Activated CD8-positive, alpha-beta T cell treated with anti-CD3 and anti-CD28 coated beads, Interleukin-2, amount 10 ng/mL, durations not matched to agents 7 days and 5 days (primary cell): ENCODE measurements at regions not wholly inside any gene's neighbourhood (a gene's known extent, or its start where the extent isn't known, plus 50 kb on each side); places are given as distances from the start of the nearest gene placed in this dataset.

Experiments
- ATAC-seq: fragments of 150-1000 bp; cut with Tn5 transposase; one replicate; pipeline ENCODE4 v1.10.0; 2021; ENCODE audit warnings: moderate library complexity
- CTCF ChIA-PET: fragments of 350-600 bp; sonication (Branson Sonifier 250); formaldehyde crosslinking; loops from one replicate; lab custom pipeline; 2021; ENCODE audit warnings: antibody characterized with exemption; lab: Charles Lee
- POLR2A ChIA-PET: fragments of 350-600 bp; sonication (Branson Sonifier 250); formaldehyde crosslinking; loops from one replicate; lab custom pipeline; 2021; ENCODE audit warnings: antibody characterized with exemption; lab: Charles Lee
- DNase-seq: peaks from one replicate; pipeline ENCODE4 v3.0.0-alpha.2; 2020
- H3K27ac Mint-ChIP-seq: one replicate; pipeline ENCODE4 v1.8.0; 2021; ENCODE audit warnings: mild to moderate bottlenecking, mixed read lengths
- H3K27me3 Mint-ChIP-seq: one replicate; pipeline ENCODE4 v1.8.0; 2021; ENCODE audit warnings: low read depth, mixed read lengths
- H3K36me3 Mint-ChIP-seq: one replicate; pipeline ENCODE4 v1.8.0; 2021; ENCODE audit warnings: low read depth, mixed read lengths
- H3K4me1 Mint-ChIP-seq: one replicate; pipeline ENCODE4 v1.8.0; 2021; ENCODE audit warnings: low read depth, mixed read lengths
- H3K4me3 Mint-ChIP-seq: one replicate; pipeline ENCODE4 v1.8.0; 2021; ENCODE audit warnings: mild to moderate bottlenecking, mixed read lengths
- H3K9me3 Mint-ChIP-seq: one replicate; pipeline ENCODE4 v1.8.0; 2022; ENCODE audit warnings: mixed read lengths; ENCODE audit not compliant: insufficient read depth

GRCh38 chr6:102571236-102571908 is 1177.9 kb downstream of the GRIK2 start:
- Mint-ChIP-seq H3K4me1 (no peaks in the 10 kb centered on the region), H3K36me3 (no peaks in the 10 kb centered on the region), H3K27ac (no peak overlapping the region), H3K27me3 (no peaks in the 10 kb centered on the region), H3K9me3 (peaks cover 8% of the 10 kb centered on the region), H3K4me3 (no peak overlapping the region)
- POLR2A ChIA-PET: no interaction called here
- CTCF ChIA-PET: no interaction called here
- no peak for ATAC-seq
- DNase-seq: no peak

DNA sequence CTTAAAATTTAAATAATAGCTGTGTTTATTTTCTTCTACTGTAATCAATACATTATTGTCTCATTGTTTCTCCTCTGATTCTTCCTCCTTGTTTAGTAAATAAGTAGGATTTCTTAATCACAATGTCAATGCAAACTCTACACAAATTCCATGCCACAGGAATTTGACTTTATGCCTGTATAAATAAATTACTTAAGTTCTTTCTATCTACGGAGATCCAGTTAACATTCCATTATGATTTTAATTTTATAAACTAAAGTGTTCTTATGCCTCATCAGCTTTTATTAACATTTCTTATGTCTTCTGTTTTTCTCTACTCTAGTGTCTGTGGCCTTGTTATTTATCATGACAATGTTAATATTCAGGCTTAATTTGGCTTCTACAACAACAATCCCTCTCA is 1169.2 kb downstream of the GRIK2 start:
- ChIA-PET POLR2A (no interaction called here), CTCF (no interaction called here)
- no peaks in the 10 kb centered on the region for H3K27me3 Mint-ChIP-seq
- no peaks in the 10 kb centered on the region for H3K36me3 Mint-ChIP-seq
- H3K4me3 Mint-ChIP-seq: no peak overlapping the region
- ATAC-seq (no peak), DNase-seq (no peak)
- peaks cover 5% of the 10 kb centered on the region for H3K9me3 Mint-ChIP-seq
- no peaks in the 10 kb centered on the region for H3K4me1 Mint-ChIP-seq
- no peak overlapping the region for H3K27ac Mint-ChIP-seq

- no peaks in the 10 kb centered on the region for H3K36me3 Mint-ChIP-seq
- DNase-seq (no peak), ATAC-seq (no peak)
- no peak overlapping the region for H3K4me3 Mint-ChIP-seq
- ChIA-PET CTCF (no interaction called here), POLR2A (no interaction called here)
- no peaks in the 10 kb centered on the region for H3K27me3 Mint-ChIP-seq
- H3K4me1 Mint-ChIP-seq: no peaks in the 10 kb centered on the region
- no peak overlapping the region for H3K27ac Mint-ChIP-seq
- peaks cover 4% of the 10 kb centered on the region for H3K9me3 Mint-ChIP-seq
Observed at GRCh38 chr6:102553214-102553613, 1159.7 kb downstream of the GRIK2 start.

DNA sequence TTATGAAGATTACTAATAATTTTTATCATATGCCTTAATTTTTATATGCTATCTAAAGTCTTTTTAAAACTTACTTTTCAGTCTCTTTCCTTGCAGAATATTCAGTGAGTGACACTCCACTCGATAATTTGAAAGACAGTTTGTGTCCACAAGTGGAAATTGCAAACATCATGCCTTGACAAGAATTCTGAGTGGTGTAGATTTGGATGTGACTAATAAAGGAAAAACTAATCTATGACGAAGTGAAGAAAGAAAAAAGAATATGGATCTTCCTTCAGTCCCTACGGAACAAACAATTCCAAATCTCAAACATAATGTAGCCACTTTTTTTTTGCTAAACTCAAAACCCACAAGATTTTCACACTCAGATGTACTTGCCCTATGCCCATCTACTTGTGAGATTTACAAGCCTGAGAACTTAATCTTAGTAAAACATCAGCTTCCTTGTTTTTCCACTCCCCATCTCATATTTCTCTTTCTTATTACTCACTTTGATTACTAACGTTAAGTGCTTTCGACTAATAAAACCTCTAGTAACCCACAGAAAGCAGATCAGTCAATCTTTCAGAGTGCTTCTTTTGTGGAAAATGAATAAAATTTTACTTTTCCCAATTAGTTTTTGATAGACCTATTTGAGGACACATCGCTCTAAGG is 1155.8 kb downstream of the GRIK2 start:
- H3K27me3 Mint-ChIP-seq: no peaks in the 10 kb centered on the region
- ATAC-seq (no peak), DNase-seq (no peak)
- H3K27ac Mint-ChIP-seq: no peak overlapping the region
- CTCF ChIA-PET: no interaction called here
- H3K4me3 Mint-ChIP-seq: no peak overlapping the region
- peaks cover 4% of the 10 kb centered on the region for H3K9me3 Mint-ChIP-seq
- no peaks in the 10 kb centered on the region for H3K36me3 Mint-ChIP-seq
- H3K4me1 Mint-ChIP-seq: no peaks in the 10 kb centered on the region
- POLR2A ChIA-PET: no interaction called here

DNA sequence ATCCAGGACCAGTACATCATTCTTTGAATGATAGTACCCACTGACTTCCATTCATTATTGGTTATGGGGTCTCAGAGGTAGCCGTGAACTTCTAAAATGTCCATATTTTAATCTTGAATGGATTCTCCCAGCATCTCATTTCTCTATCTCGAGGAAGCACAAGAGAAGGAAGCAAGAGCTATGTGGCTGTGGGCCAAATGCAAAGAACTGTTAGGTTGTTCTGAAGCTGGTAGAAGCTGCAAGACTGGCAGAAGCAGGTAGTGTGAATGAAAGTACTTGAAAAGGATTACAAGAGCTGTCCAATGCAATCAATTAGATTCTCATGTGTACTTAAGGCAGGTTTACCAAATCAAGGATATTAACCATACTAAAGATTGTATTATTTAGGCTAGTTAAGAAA is 1131.8 kb downstream of the GRIK2 start:
- H3K4me3 Mint-ChIP-seq: no peak overlapping the region
- CTCF ChIA-PET: no interaction called here
- POLR2A ChIA-PET: no interaction called here
- ATAC-seq (no peak), DNase-seq (no peak)
- no peaks in the 10 kb centered on the region for H3K4me1 Mint-ChIP-seq
- H3K27me3 Mint-ChIP-seq: no peaks in the 10 kb centered on the region
- no peaks in the 10 kb centered on the region for H3K36me3 Mint-ChIP-seq
- no peak overlapping the region for H3K27ac Mint-ChIP-seq
- H3K9me3 Mint-ChIP-seq: no peaks in the 10 kb centered on the region

- no peaks in the 10 kb centered on the region for H3K4me1 Mint-ChIP-seq
- H3K36me3 Mint-ChIP-seq: no peaks in the 10 kb centered on the region
- ATAC-seq (no peak), DNase-seq (no peak)
- POLR2A ChIA-PET: no interaction called here
- no peak overlapping the region for H3K27ac Mint-ChIP-seq
- CTCF ChIA-PET: no interaction called here
- H3K4me3 Mint-ChIP-seq: no peak overlapping the region
- H3K27me3 Mint-ChIP-seq: no peaks in the 10 kb centered on the region
- no peaks in the 10 kb centered on the region for H3K9me3 Mint-ChIP-seq
Observed at GRCh38 chr6:102520966-102521365, 1127.5 kb downstream of the GRIK2 start.

- no peak overlapping the region for H3K27ac Mint-ChIP-seq
- H3K27me3 Mint-ChIP-seq: no peaks in the 10 kb centered on the region
- ChIA-PET POLR2A (no interaction called here), CTCF (no interaction called here)
- H3K9me3 Mint-ChIP-seq: no peaks in the 10 kb centered on the region
- H3K4me3 Mint-ChIP-seq: no peak overlapping the region
- DNase-seq: no peak
- no peaks in the 10 kb centered on the region for H3K4me1 Mint-ChIP-seq
- no peak for ATAC-seq
- no peaks in the 10 kb centered on the region for H3K36me3 Mint-ChIP-seq
Observed at GRCh38 chr6:102517506-102517905, 1124.0 kb downstream of the GRIK2 start.

DNA sequence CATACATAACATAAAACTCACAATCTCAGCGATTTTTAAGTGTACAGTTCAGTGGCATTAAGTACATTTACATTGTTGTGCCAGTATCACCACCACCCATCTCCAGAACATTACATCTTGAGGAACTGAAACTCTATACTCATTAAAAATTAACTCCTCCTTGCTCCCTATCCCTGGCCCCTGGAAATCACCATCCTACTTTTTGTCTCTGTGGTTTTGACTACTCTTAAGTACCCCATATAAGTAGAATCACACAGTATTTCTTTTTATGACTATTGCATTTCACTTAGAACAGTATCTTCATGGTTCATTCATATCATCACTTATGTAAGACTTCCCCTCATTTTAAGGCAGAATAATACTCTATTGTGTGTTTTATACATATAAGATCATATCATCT is 1108.1 kb downstream of the GRIK2 start:
- CTCF ChIA-PET: no interaction called here
- DNase-seq (no peak), ATAC-seq (no peak)
- POLR2A ChIA-PET: no interaction called here
- Mint-ChIP-seq H3K9me3 (peaks cover 9% of the 10 kb centered on the region), H3K27ac (no peak overlapping the region), H3K36me3 (no peaks in the 10 kb centered on the region), H3K27me3 (no peaks in the 10 kb centered on the region), H3K4me1 (no peaks in the 10 kb centered on the region), H3K4me3 (no peak overlapping the region)

DNA sequence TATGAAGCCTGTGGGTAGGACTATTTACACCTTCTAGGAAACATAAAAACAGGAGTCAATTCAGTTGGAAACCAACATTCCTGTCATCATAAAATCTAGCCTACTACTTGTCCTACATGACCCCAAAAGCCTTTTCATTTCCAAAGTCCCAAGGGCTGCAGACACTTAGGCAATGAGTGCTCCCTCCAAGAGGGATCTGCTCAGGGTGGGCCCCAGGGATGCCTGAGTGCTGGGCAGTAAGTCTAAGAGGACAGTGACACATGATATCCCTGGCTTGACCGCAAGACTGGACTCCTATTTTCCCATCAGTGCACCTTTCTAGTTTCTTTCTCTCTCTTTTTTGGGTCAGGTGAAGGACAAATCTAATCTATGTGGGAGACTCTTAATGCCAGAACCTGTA is 1101.3 kb downstream of the GRIK2 start:
- Mint-ChIP-seq H3K9me3 (peaks cover 3% of the 10 kb centered on the region), H3K4me1 (no peaks in the 10 kb centered on the region)
- POLR2A ChIA-PET: no interaction called here

GRCh38 chr6:102493485-102493884 is 1100.0 kb downstream of the GRIK2 start:
- Mint-ChIP-seq H3K27me3 (no peaks in the 10 kb centered on the region), H3K27ac (no peak overlapping the region), H3K4me1 (no peaks in the 10 kb centered on the region), H3K36me3 (no peaks in the 10 kb centered on the region), H3K9me3 (peaks cover 3% of the 10 kb centered on the region), H3K4me3 (no peak overlapping the region)
- DNase-seq (no peak), ATAC-seq (no peak)
- ChIA-PET POLR2A (no interaction called here), CTCF (no interaction called here)

More for the DNA sequence above, 1101.3 kb downstream of the GRIK2 start:
- H3K4me3 Mint-ChIP-seq: no peak overlapping the region
- H3K36me3 Mint-ChIP-seq: no peaks in the 10 kb centered on the region
- ATAC-seq: no peak
- no peaks in the 10 kb centered on the region for H3K27me3 Mint-ChIP-seq
- DNase-seq: no peak
- H3K27ac Mint-ChIP-seq: no peak overlapping the region
- CTCF ChIA-PET: no interaction called here

DNA sequence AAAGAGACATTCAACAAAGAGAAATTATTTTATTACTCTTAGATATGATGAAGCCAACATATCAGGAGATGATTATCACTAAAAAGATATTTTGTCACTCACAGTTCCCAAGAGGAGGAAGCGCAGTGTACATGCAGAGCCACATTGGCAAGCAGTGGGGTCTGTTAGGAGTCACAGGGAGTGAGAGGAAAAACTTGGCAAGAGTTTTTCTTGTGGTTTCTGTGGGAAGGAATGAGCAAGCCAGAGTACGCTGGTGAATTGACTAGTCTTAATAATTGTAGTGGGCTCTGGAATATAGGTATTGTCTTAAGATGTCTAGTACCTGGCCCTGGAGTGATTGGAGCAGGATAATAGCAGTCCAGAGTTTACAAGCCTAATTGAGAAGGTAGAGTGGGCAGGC is 1095.2 kb downstream of the GRIK2 start:
- ChIA-PET POLR2A (no interaction called here), CTCF (no interaction called here)
- no peaks in the 10 kb centered on the region for H3K36me3 Mint-ChIP-seq
- H3K27me3 Mint-ChIP-seq: no peaks in the 10 kb centered on the region
- no peak for ATAC-seq
- DNase-seq: no peak
- H3K4me1 Mint-ChIP-seq: no peaks in the 10 kb centered on the region
- H3K27ac Mint-ChIP-seq: no peak overlapping the region
- peaks cover 3% of the 10 kb centered on the region for H3K9me3 Mint-ChIP-seq
- no peak overlapping the region for H3K4me3 Mint-ChIP-seq

- ATAC-seq: no peak
- DNase-seq: no peak
- ChIA-PET POLR2A (no interaction called here), CTCF (no interaction called here)
- H3K27me3 Mint-ChIP-seq: no peaks in the 10 kb centered on the region
- no peak overlapping the region for H3K4me3 Mint-ChIP-seq
- H3K9me3 Mint-ChIP-seq: no peaks in the 10 kb centered on the region
- H3K27ac Mint-ChIP-seq: no peak overlapping the region
- no peaks in the 10 kb centered on the region for H3K36me3 Mint-ChIP-seq
- no peaks in the 10 kb centered on the region for H3K4me1 Mint-ChIP-seq
Observed at GRCh38 chr6:102485480-102485879, 1092.0 kb downstream of the GRIK2 start.
